NCI-H524 (cell line): ENCODE measurements at regions not wholly inside any gene's neighbourhood (a gene's known extent, or its start where the extent isn't known, plus 50 kb on each side); places are given as distances from the start of the nearest gene placed in this dataset.
"Not testable (repeated sequence)": the region's sequence is repeated elsewhere in the genome, so short reads cannot be mapped to it uniquely, and the experiment has no call there.

Source experiments
- DNase-seq, 2 experiments: peaks; one replicate each; lab custom pipeline; 2025; lab: John Stamatoyannopoulos, UW

DNA sequence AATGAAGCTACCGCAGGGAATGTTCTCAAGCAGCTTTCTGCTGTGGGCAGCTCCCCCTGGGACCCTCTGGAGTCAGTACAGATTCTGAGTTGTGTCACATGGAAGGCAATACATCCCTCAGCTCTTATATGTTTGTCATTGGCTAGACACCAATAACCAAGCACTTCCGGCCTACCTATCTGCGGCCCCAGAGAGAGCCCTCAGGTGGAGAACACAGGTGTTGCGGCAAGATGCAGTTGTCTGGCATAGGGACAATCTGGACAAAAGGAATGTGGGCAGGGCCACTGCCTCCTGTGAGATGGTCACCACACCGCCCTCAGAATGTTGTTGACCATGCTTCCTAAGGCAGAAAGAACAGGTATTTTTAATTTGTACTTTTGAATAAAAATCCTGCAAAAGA lies 118.7 kb downstream of the BRMS1L start:
- peak; percentile 15 to 58 for DNase-seq

GRCh38 chr14:35940291-35940690 lies 114.2 kb downstream of the BRMS1L start:
- no peak for DNase-seq

DNA sequence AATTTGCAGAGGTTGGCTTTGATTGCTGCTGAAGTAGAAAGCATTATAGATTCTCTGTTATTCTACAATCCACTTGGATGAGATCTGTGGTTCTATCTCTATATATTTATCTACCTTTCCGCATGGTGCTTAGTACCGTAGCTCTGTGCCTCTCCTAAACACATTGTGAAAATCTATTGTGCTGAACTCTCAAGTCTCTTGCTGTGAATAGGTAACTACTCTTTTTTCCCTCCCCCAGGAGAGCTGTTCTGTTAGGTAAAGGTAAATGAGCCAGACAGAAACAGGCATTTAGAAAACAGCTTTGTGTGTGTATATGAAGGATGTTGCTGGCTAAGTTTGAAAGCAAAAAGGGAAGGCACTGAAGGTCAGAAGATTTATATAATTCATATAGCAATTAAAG lies 112.6 kb downstream of the BRMS1L start:
- DNase-seq = no peak

- DNase-seq = no peak
Observed at GRCh38 chr14:35934499-35934898, 108.4 kb downstream of the BRMS1L start.

- DNase-seq = no peak
Observed at GRCh38 chr14:35932659-35933159, 106.6 kb downstream of the BRMS1L start.

DNA sequence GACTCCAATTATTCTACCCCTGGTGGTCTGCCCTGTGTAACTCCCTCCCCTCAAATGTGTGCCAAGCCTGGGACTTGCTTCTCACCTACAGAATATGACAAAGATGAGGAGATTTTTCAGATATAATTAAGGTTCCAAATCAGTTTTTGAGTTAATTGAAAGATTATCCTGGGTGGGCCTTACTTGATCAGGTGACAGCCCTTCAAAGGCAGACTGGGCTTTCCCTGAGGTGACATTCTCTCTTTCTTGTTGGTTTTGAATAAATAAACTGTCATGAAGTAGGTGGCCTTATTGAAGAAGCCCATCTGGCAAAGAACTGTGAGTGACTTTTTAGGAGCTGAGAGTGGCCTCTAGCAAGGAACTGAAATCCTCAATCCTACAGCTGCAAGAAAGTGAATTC lies 106.0 kb downstream of the BRMS1L start:
- DNase-seq = no peak

DNA sequence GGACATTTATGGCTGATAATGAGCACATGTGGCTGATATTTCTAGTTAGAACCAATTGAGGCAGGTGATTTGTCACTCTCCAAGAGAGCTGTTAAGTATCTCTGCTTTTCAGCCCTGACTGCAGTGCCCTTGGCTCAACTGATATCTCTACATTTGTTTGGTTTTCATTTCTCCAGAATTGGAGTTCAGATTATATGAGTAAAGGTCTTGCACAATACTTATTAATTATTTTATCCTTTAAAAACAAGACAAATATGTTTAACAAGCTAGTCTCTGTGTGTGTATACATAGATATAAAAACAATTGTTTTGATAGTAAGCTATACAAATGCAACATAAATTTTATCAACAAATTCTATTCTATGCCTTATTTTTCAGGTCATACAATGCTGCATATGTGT lies 105.2 kb downstream of the BRMS1L start:
- no peak for DNase-seq

DNA sequence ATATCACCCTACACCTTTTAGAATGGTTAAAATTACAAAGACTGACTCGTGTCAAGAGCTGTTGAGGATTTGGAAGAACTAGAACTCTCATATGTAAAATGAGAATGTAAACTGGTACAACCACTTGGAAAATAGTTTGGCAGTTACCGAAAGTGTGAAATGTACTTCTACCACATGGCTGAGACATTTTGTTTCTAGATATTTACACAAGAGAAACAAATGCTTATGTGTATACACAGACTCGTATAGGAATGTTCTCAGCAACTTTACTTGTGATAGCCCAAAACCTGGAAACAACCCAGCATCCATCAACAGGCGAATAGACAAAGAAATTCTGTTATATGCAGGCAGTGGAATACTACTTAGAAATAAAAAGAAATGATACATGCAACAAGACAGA lies 103.0 kb downstream of the BRMS1L start:
- no peak for DNase-seq

DNA sequence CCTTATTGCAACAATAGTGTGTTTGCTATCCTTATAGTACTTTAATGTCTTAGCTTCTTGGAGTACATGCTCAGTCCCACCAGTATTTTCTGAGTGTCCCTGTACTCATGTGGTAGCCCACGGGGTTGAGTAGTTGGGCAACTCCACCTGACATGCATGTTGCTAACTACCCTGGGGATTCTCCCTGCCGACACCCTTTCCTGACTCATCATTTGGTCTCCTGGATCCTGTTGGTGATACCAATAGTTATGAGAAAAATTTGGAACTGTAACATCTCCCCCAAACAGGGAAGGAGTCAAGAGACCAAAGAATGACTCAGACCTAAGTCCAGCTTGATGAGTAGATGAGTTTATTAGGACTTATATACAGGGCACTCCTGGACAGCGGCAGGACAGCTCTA lies 101.6 kb downstream of the BRMS1L start:
- DNase-seq = no peak

GRCh38 chr14:35925319-35925718 lies 99.2 kb downstream of the BRMS1L start:
- no peak for DNase-seq

DNA sequence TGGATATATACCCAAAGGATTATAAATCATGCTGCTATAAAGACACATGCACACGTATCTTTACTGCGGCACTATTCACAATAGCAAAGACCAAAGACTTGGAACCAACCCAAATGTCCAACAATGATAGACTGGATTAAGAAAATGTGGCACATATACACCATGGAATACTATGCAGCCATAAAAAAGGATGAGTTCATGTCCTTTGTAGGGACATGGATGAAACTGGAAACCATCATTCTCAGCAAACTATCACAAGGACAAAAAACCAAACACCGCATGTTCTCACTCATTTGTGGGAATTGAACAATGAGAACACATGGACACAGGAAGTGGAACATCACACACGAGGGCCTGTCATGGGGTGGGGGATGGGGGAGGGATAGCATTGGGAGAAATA lies 96.5 kb downstream of the BRMS1L start:
- not testable (repeated sequence) for DNase-seq

DNA sequence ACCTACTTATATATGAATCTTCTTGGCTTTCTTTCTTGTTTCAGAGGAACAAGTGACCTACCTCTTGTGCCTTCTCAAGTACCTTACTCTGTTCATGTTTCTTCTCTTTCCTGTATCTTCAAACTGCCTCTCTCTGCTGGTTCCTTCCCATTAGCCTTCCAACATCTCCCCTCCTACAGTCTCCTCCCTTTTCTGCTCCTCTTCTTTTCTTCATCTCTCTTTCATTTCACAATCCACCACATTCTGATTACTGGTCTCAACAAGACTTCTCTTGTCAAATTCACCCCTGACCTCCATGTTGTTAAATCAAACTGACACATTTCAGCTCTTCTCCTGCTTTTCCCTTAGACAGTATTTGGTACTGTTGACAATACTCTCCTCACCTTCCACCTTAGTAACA lies 95.6 kb downstream of the BRMS1L start:
- no peak for DNase-seq
